ENCODE measurements at regions not wholly inside any gene's neighbourhood (a gene's known extent, or its start where the extent isn't known, plus 50 kb on each side); places are given as distances from the start of the nearest gene placed in this dataset.

DNA sequence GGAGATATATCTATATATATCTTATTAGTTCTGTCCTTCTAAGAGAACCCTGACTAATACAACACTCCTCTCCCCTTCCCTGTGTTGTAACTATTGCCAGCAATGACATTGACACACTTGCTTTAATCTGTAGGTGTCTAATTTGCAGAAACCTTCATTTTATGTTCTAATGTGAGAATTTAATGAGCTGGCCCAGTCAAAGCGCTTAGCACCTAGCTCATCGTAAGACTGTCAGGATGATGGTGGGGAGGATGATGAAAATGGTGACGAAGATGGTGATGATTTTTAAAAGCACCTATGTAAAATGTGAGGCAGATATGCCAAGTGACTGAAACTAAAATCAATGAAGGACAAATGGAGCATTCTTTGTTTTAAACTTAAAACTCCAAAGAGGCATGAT is 183.8 kb downstream of the DHX15 start:
- Histone ChIP-seq H3K9ac (ENCODE audit: insufficient read depth, low read length, poor library complexity, severe bottlenecking) (no peak overlapping the region), H2AFZ (ENCODE audit: insufficient read depth, low read depth, low read length, poor library complexity, severe bottlenecking) (no peak overlapping the region), H3K4me2 (replicated peaks; ENCODE audit: extremely low read depth, low read length, poor library complexity, severe bottlenecking) (no peak overlapping the region), H3K9me3 (replicated peaks in 1 of 2; ENCODE audit: control insufficient read depth in 1 of 2, insufficient read depth in 1 of 2, low read length in 2 of 2) (no peaks in the 10 kb centered on the region), H3K36me3 (replicated peaks in 1 of 2; ENCODE audit: control insufficient read depth in 1 of 2, insufficient read depth in 2 of 2, low read length in 2 of 2) (no peaks in the 10 kb centered on the region), H3K4me3 (replicated peaks in 1 of 3; ENCODE audit: low read depth in 2 of 3, low read length in 3 of 3) (no peak overlapping the region), H3K27me3 (ENCODE audit: control insufficient read depth in 2 of 2, insufficient read depth in 2 of 2, low read length in 2 of 2) (no peaks in the 10 kb centered on the region), H3K4me1 (ENCODE audit: control insufficient read depth in 1 of 2, insufficient read depth in 2 of 2, low read length in 2 of 2) (no peaks in the 10 kb centered on the region), H3K27ac (ENCODE audit: low read depth in 1 of 2, low read length in 2 of 2) (no peak overlapping the region), H3K79me2 (ENCODE audit: insufficient read depth, low read length) (no peaks in the 10 kb centered on the region), H4K20me1 (ENCODE audit: insufficient read depth, low read length) (no peaks in the 10 kb centered on the region)
- no peak for TF ChIP-seq CTCF (IDR thresholded peaks at IDR 0.05)
- DNase-seq, result no peak
- Mint-ChIP-seq H3K27me3 (ENCODE audit: low read depth in 3 of 3) (peaks cover 0 to 2% (median 0%) of the 10 kb centered on the region in 3 donors), H3K4me3 (no peak overlapping the region), H3K4me1 (no peaks in the 10 kb centered on the region), H3K27ac (no peak overlapping the region), H3K36me3 (no peaks in the 10 kb centered on the region), H3K9me3 (peaks cover 0 to 3% (median 0%) of the 10 kb centered on the region in 7 donors)
- 100% methylated on average over 3 of the region's 3 CpGs for WGBS (ENCODE audit: insufficient coverage)
- intact Hi-C loops (cut with micrococcal nuclease), result no loop called here

DNA sequence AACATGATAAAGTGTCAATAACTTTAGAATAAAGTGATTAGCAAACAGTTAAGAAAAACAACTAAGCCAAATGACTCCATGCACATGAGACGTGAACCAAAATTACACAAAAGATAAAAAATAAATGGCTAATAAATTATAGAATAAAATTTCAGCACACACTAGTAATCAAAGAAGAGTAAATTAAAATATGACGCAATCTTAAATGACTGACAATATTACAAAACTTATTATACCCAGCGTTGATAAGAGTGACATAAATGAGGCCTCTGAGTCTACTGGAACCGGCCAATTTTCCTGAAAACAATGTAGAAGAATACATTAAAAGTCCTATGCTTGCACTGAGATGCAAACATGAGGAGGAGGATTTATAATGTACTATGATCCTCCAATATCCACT is 187.4 kb downstream of the DHX15 start:
- no peak for TF ChIP-seq CTCF (IDR thresholded peaks at IDR 0.05)

More for the DNA sequence above, 187.4 kb downstream of the DHX15 start:
- H3K79me2 ChIP-seq (ENCODE audit: insufficient read depth, low read length), result no peaks in the 10 kb centered on the region
- no peaks in the 10 kb centered on the region for H3K9me3 ChIP-seq (replicated peaks in 1 of 2; ENCODE audit: control insufficient read depth in 1 of 2, insufficient read depth in 1 of 2, low read length in 2 of 2)
- no peaks in the 10 kb centered on the region for H3K27me3 ChIP-seq (ENCODE audit: control insufficient read depth in 2 of 2, insufficient read depth in 2 of 2, low read length in 2 of 2)
- intact Hi-C loops (cut with micrococcal nuclease), result no loop called here
- WGBS (ENCODE audit: insufficient coverage), result no CpG with 5 or more reads among the region's 4 CpGs
- Mint-ChIP-seq H3K9me3 (peaks cover 0 to 3% (median 0%) of the 10 kb centered on the region in 7 donors), H3K4me3 (no peak overlapping the region), H3K27me3 (ENCODE audit: low read depth in 3 of 3) (peaks cover 0 to 2% (median 0%) of the 10 kb centered on the region in 3 donors), H3K27ac (no peak overlapping the region), H3K36me3 (no peaks in the 10 kb centered on the region), H3K4me1 (no peaks in the 10 kb centered on the region)
- no peak for DNase-seq
- H3K36me3 ChIP-seq (replicated peaks in 1 of 2; ENCODE audit: control insufficient read depth in 1 of 2, insufficient read depth in 2 of 2, low read length in 2 of 2), result no peaks in the 10 kb centered on the region
- H3K4me1 ChIP-seq (ENCODE audit: control insufficient read depth in 1 of 2, insufficient read depth in 2 of 2, low read length in 2 of 2), result no peaks in the 10 kb centered on the region
- no peak overlapping the region for H3K9ac ChIP-seq (ENCODE audit: insufficient read depth, low read length, poor library complexity, severe bottlenecking)
- H3K27ac ChIP-seq (ENCODE audit: low read depth in 1 of 2, low read length in 2 of 2), result no peak overlapping the region
- H3K4me3 ChIP-seq (replicated peaks in 1 of 3; ENCODE audit: low read depth in 2 of 3, low read length in 3 of 3), result no peak overlapping the region
- no peaks in the 10 kb centered on the region for H4K20me1 ChIP-seq (ENCODE audit: insufficient read depth, low read length)
- no peak overlapping the region for H2AFZ ChIP-seq (ENCODE audit: insufficient read depth, low read depth, low read length, poor library complexity, severe bottlenecking)
- no peak overlapping the region for H3K4me2 ChIP-seq (replicated peaks; ENCODE audit: extremely low read depth, low read length, poor library complexity, severe bottlenecking)

All from CD14-positive monocyte (primary cell).